ENCODE measurements at regions not wholly inside any gene's neighbourhood (a gene's known extent, or its start where the extent isn't known, plus 50 kb on each side); places are given as distances from the start of the nearest gene placed in this dataset.
"Not testable (repeated sequence)": the region's sequence is repeated elsewhere in the genome, so short reads cannot be mapped to it uniquely, and the experiment has no call there.

- DNase-seq: no peak
Measured at GRCh38 chr6:9361749-9362148, 926.4 kb upstream of the SLC35B3 start.

DNA sequence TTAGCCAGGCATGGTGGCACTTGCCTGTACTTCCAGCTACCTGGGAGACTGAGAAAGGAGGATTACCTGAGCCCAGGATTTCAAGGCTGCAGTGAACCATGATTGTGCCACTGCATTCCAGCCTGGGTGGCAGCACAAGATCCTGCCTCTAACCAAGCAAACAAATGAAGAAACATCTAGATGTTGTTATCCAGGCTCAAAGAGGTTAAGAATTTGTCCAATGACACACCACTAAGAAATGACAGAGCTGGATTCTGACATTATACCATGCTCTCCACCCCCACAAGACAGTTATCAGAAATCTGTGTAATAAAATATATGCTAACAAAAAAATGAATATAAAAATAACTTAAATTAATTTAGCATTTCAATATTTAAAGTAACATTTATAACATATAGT lies 925.5 kb upstream of the SLC35B3 start:
- no peak for DNase-seq

DNA sequence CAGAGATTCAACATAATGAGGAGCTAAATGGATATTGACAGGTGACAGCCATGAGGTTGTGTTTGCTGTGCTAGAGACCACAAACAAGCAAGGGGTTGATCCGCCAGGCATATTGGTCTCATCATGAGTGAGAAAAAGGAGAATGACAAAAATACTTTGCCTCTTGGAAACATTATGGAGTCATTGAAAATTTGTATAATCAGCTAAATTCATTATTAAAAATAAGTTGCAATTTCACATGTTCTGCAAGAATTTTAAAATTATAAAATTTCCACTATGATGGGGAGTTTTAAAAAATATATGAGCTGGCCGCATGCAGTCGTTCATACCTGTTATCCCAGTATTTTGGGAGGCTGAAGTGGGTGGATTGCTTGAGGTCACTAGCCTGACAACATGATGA lies 912.3 kb upstream of the SLC35B3 start:
- no peak for DNase-seq

- DNase-seq: no peak
Measured at GRCh38 chr6:9346923-9347322, 911.6 kb upstream of the SLC35B3 start.

DNA sequence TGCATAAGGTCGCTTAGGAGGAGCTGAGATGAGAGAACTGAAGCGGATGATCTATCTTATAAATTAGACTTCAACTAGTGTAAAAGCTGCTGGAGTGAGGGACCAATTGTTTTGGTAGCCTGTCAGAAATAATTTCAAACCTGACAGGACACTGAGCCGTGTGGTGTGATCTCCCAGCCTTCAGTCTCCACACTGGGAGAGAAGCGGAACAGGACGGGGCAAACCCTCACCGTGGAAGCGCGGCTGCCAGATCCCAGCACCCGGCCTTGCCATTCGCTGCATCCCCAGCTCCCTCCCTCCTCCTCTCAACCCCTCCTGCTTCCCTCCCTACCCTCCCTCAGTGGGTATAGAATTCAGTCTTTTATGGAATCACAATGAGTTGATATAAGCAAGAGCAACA lies 900.1 kb upstream of the SLC35B3 start:
- DNase-seq: no peak

GRCh38 chr6:9334979-9335378 lies 899.6 kb upstream of the SLC35B3 start:
- no peak for DNase-seq

DNA sequence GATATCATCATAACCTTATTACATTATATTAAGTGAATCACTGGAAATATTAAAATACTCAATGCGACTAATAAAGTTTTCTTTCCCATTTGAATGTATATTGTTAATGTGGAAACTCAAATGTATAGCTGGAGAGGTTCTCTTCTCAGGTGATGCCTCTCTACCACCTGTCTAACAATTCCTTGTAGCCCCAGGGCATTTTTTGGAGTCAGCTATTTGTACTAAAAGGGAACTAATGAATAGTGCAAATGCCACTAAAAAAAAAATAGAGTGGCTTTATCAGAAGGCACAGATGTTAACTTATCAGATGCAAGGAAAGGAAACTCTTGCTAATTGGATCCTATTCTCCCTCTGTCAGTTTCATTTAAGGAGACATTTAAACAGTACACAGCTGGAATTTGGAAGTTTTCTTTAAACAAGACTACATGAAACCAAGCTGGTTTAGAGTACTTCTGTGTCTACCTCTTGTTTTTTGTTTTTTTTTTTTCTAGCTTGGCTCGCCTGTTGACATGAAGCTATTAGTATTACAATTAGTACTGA lies 897.0 kb upstream of the SLC35B3 start:
- no peak for DNase-seq

GRCh38 chr6:9316831-9317230 lies 881.5 kb upstream of the SLC35B3 start:
- DNase-seq: no peak

- no peak for DNase-seq
Measured at GRCh38 chr6:9315966-9316650, 880.8 kb upstream of the SLC35B3 start.

DNA sequence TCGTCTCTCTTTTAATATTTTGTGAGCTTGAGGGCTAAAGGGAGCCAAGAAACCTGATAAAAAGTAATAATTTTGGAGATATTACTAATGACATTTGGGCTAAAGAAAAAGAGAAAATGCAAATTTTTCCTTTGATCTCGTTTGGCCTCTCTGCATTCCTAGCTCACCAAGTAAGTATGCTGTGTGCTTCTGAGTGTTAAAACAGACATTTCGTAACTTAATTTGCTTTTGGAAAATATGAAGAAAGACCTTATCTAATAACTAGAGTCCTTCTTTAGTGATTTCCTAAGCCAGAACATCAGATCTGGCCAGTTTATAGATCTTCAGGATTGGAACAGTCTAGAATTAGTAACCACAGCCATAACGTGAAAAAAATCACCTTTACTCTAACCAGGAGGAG lies 872.9 kb upstream of the SLC35B3 start:
- DNase-seq: no peak

GRCh38 chr6:9307786-9308185 lies 872.4 kb upstream of the SLC35B3 start:
- no peak for DNase-seq

GRCh38 chr6:9307187-9307586 lies 871.8 kb upstream of the SLC35B3 start:
- DNase-seq: no peak

GRCh38 chr6:9295644-9296043 lies 860.3 kb upstream of the SLC35B3 start:
- DNase-seq: no peak

GRCh38 chr6:9292975-9293374 lies 857.6 kb upstream of the SLC35B3 start:
- DNase-seq: no peak

DNA sequence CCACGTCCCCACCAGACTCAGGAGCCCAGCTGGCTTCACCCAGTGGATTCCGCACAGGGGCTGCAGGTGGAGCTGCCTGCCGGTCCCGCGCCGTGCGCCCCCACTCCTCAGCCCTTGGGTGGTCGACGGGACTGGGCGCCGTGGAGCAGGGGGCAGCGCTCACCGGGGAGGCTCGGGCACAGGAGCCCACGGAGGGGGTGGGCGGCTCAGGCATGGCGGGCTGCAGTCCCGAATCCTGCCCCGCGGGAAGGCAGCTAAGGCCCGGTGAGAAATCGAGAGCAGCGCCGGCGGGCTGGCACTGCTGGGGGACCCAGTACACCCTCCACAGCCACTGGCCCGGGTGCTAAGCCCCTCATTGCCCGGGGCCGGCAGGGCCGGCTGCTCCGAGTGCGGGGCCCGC lies 855.0 kb upstream of the SLC35B3 start:
- not testable (repeated sequence) for DNase-seq

DNA sequence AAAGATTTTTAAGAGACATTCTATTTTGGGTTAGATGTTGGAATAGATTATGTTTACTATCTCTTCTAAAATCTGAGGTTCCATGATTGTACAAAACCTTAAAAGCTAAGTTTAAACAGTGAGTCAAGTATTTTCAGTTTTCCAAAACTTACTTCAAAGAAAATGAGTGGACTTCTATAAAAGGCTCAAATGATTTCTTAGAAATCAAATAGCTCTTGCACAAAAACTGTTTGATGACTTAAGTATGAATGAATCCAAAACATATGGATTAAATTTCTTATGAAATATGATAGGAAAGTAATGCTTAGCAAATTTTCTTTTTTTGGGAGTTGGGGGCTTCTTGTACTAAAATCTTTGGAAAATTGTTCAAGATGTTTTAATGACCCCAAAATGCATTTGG lies 837.3 kb upstream of the SLC35B3 start:
- DNase-seq: no peak

GRCh38 chr6:9266741-9267140 lies 831.4 kb upstream of the SLC35B3 start:
- DNase-seq: no peak

GRCh38 chr6:9257215-9257614 lies 821.9 kb upstream of the SLC35B3 start:
- DNase-seq: no peak

GRCh38 chr6:9254251-9254650 lies 818.9 kb upstream of the SLC35B3 start:
- DNase-seq: no peak

- no peak for DNase-seq
Measured at GRCh38 chr6:9252799-9253198, 817.5 kb upstream of the SLC35B3 start.

DNA sequence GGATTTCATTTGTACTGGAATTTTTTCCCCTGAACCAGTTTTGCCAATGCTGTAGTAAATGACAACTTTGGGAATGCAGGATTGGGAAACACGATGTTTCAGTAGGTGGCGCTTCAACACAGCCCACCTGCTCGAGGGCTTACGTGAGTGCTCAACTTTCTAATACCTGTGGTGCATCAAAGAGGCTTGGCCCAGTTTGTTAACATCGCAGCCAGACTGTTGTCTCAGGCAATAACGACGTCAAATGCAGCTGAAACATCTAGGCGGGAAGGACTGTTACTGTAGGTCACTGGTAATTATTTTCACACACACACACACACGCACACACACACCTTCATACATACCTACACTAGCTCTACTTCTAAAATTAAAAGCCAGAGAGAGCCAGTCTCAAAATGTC lies 815.5 kb upstream of the SLC35B3 start:
- DNase-seq: peak; percentile 35

GRCh38 chr6:9248133-9248532 lies 812.8 kb upstream of the SLC35B3 start:
- DNase-seq: no peak

DNA sequence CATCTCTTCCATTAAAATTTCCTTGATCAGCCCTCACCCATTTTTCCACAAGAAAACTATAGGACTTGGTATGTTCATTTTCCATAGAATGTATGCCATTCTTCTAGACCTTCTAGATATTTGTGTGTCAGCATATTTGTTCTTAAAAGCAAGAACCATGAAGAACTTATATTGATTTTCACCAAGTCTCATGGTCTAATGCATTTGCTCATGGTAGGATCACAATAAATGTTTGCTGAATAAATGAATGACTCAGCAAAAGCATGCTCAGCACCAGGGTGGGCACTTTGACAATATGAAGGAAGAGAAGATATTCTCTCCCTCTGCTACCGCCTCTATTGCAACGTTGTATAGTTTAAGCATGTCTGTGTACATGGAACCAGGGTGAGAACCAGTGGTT lies 805.5 kb upstream of the SLC35B3 start:
- no peak for DNase-seq

- DNase-seq: no peak
Measured at GRCh38 chr6:9236443-9236842, 801.1 kb upstream of the SLC35B3 start.

GRCh38 chr6:9233686-9234085 lies 798.3 kb upstream of the SLC35B3 start:
- DNase-seq: no peak

All from NCI-H187 treated with DMSO at 0.1 percent for 48 hours (cell line).